ENCODE measurements at regions not wholly inside any gene's neighbourhood (a gene's known extent, or its start where the extent isn't known, plus 50 kb on each side); places are given as distances from the start of the nearest gene placed in this dataset.

DNA sequence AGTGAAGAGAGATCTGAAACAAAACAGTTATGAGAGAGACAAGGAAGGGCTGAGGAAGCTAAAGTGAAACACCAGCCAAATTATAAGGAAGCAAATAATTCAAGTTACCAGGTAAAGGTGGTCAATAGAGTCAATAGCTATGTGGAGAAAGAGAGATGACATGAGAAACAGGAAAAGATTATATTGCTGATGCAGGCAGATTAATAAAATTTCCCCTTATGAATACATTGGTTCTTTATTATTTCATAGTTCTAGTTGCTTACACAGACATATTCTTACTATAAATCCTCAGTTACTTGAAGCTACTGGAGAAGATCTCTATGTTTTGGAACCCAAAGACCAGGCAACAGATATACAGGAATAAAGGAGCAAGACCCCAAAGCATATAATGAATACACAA lies 273.7 kb upstream of the CTSO start:
- H3K27ac ChIP-seq (replicated peaks in 1 of 4) = no peak overlapping the region
- intact Hi-C loops (cut with DNase I) = no loop called here
- H3K27me3 ChIP-seq = no peaks in the 10 kb centered on the region
- peaks cover 0 to 13% (median 5%) of the 10 kb centered on the region in 4 donors for H3K4me1 ChIP-seq
- TF ChIP-seq POLR2AphosphoS5 (IDR thresholded peaks at IDR 0.05) (no peak), POLR2A (IDR thresholded peaks at IDR 0.05; ENCODE audit: low read depth) (no peak), EP300 (IDR thresholded peaks at IDR 0.05) (no peak)
- TF ChIP-seq, protein P1, sequence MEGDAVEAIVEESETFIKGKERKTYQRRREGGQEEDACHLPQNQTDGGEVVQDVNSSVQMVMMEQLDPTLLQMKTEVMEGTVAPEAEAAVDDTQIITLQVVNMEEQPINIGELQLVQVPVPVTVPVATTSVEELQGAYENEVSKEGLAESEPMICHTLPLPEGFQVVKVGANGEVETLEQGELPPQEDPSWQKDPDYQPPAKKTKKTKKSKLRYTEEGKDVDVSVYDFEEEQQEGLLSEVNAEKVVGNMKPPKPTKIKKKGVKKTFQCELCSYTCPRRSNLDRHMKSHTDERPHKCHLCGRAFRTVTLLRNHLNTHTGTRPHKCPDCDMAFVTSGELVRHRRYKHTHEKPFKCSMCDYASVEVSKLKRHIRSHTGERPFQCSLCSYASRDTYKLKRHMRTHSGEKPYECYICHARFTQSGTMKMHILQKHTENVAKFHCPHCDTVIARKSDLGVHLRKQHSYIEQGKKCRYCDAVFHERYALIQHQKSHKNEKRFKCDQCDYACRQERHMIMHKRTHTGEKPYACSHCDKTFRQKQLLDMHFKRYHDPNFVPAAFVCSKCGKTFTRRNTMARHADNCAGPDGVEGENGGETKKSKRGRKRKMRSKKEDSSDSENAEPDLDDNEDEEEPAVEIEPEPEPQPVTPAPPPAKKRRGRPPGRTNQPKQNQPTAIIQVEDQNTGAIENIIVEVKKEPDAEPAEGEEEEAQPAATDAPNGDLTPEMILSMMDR (IDR thresholded peaks at IDR 0.05) = no peak
- no peak for DNase-seq (ENCODE audit: extremely low spot score)
- H3K9me3 ChIP-seq = no peaks in the 10 kb centered on the region
- no peaks in the 10 kb centered on the region for H3K36me3 ChIP-seq
- H3K4me3 ChIP-seq = no peak overlapping the region

DNA sequence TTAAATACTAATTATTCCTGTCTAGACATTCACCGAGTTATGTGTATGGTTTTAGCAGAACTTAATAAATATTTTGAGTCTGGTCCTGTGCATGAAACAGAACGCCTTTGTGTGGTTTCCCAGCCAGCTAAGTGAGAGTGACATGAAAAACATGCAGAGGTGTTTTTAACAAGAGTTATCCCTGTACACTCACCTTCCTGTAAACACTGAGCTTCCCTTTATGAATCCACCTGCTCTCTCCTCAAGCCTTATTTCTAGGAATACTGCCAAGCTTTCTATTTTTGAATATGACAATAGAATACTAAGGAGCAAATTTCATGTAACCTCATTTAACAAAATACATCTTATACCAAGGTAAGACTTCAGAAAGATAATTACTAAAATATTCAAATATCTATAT lies 270.3 kb upstream of the CTSO start:
- Histone ChIP-seq H3K36me3 (no peaks in the 10 kb centered on the region), H3K27me3 (no peaks in the 10 kb centered on the region), H3K9me3 (no peaks in the 10 kb centered on the region), H3K4me1 (peaks cover 0 to 20% (median 12%) of the 10 kb centered on the region in 4 donors), H3K4me3 (no peak overlapping the region), H3K27ac (replicated peaks in 1 of 4) (no peak overlapping the region)
- no peak for DNase-seq (ENCODE audit: extremely low spot score)
- intact Hi-C loops (cut with DNase I) = no loop called here
- TF ChIP-seq POLR2A (IDR thresholded peaks at IDR 0.05; ENCODE audit: low read depth) (no peak), EP300 (IDR thresholded peaks at IDR 0.05) (no peak), POLR2AphosphoS5 (IDR thresholded peaks at IDR 0.05) (no peak)
- TF ChIP-seq, protein P1 (IDR thresholded peaks at IDR 0.05) = no peak
- WGBS = 36% methylated on average over 2 of the region's 2 CpGs

GRCh38 chr4:156217236-156217635 lies 263.6 kb upstream of the CTSO start:
- Histone ChIP-seq H3K4me1 (peaks cover 0 to 10% (median 7%) of the 10 kb centered on the region in 4 donors), H3K27ac (replicated peaks in 1 of 4) (no peak overlapping the region), H3K27me3 (no peaks in the 10 kb centered on the region), H3K9me3 (peaks cover 0 to 3% (median 0%) of the 10 kb centered on the region in 4 donors), H3K4me3 (no peak overlapping the region), H3K36me3 (no peaks in the 10 kb centered on the region)
- TF ChIP-seq EP300 (IDR thresholded peaks at IDR 0.05) = no peak
- TF ChIP-seq POLR2AphosphoS5 (IDR thresholded peaks at IDR 0.05) = no peak
- TF ChIP-seq POLR2A (IDR thresholded peaks at IDR 0.05; ENCODE audit: low read depth) = no peak
- TF ChIP-seq, protein P1 (IDR thresholded peaks at IDR 0.05) = no peak
- no peak for DNase-seq (ENCODE audit: extremely low spot score)
- 28% methylated on average over 1 of the region's 1 CpG for WGBS
- intact Hi-C loops (cut with DNase I) = no loop called here

DNA sequence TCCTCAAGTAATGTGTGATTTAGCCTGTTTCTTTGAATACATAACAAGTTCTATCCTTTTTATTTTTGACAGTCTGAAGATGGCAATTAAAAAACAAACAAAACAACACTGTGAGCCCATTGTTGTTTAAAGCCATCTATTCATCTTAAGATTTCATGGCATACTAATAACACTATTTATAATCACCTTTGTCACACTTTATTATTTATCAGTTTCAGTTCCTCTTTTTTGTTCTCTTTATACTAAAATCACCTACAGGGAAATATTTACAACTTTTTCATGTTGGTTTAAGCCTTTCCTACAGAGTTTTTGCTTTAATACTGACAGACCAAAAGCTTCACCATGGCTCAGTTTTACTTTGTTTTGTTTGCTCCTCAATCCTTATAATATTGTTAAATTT lies 247.4 kb upstream of the CTSO start:
- peaks cover 0 to 9% (median 2%) of the 10 kb centered on the region in 4 donors for H3K4me1 ChIP-seq
- H3K4me3 ChIP-seq = no peak overlapping the region
- intact Hi-C loops (cut with DNase I) = no loop called here
- H3K9me3 ChIP-seq = no peaks in the 10 kb centered on the region
- no peak for DNase-seq (ENCODE audit: extremely low spot score)
- TF ChIP-seq EP300 (IDR thresholded peaks at IDR 0.05) (no peak), POLR2AphosphoS5 (IDR thresholded peaks at IDR 0.05) (no peak), POLR2A (IDR thresholded peaks at IDR 0.05; ENCODE audit: low read depth) (no peak)
- TF ChIP-seq, protein P1 (IDR thresholded peaks at IDR 0.05) = no peak
- no peaks in the 10 kb centered on the region for H3K36me3 ChIP-seq
- H3K27ac ChIP-seq (replicated peaks in 1 of 4) = no peak overlapping the region
- no peaks in the 10 kb centered on the region for H3K27me3 ChIP-seq

GRCh38 chr4:156198511-156198910 lies 244.8 kb upstream of the CTSO start:
- no peak for DNase-seq (ENCODE audit: extremely low spot score)
- H3K27me3 ChIP-seq = no peaks in the 10 kb centered on the region
- H3K4me1 ChIP-seq = peaks cover 0 to 8% (median 4%) of the 10 kb centered on the region in 4 donors
- H3K27ac ChIP-seq (replicated peaks in 1 of 4) = no peak overlapping the region
- intact Hi-C loops (cut with DNase I) = no loop called here
- H3K4me3 ChIP-seq = no peak overlapping the region
- H3K9me3 ChIP-seq = no peaks in the 10 kb centered on the region
- TF ChIP-seq EP300 (IDR thresholded peaks at IDR 0.05) (no peak), POLR2A (IDR thresholded peaks at IDR 0.05; ENCODE audit: low read depth) (no peak), POLR2AphosphoS5 (IDR thresholded peaks at IDR 0.05) (no peak)
- TF ChIP-seq, protein P1 (IDR thresholded peaks at IDR 0.05) = no peak
- WGBS = 91% methylated on average over 15 of the region's 15 CpGs
- H3K36me3 ChIP-seq = no peaks in the 10 kb centered on the region

Measured in esophagus muscularis mucosa (tissue), 4 donors.